ENCODE measurements at regions not wholly inside any gene's neighbourhood (a gene's known extent, or its start where the extent isn't known, plus 50 kb on each side); places are given as distances from the start of the nearest gene placed in this dataset.

DNA sequence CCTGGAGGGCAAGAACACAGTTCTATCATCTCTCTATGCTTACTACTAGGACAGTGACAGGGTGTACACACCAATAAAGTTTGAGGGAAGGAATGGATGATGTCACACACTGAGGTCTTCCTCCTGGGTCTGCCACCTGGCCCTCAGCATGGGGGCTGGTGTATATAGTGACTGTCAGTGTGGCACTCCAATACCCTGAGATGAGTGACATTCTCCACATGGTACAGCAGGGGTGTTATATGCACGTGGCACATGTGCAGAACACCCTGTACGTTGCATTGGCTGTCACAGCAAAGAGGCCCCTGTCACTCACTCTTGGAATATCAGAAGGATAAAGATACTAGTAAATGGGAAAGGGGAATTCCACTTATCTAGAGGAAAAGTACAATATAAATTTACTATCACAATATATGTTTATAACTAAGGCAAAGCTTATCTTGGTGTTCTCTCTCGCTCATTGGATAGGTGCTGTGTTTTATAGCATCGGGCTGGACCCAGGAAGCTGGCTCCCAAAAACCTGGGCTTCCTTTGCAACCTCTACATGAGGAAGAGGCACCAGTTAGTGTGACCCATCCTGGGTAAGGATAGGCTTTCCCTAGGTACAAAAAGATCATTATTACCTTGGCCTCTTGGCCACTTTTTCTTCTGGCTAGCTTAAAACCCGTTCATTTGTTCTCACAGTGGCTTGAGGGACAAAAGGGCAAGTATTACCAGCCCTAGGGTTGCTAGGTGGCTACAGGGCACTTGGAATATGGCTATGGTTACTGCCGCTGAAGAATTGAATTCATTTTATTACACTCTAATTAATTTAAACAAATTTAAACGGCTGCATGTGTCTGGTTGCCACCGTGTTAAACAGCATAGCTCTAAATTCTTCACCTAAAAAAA is 54.8 kb upstream of the HES1 start:
- TF ChIP-seq, protein P1, sequence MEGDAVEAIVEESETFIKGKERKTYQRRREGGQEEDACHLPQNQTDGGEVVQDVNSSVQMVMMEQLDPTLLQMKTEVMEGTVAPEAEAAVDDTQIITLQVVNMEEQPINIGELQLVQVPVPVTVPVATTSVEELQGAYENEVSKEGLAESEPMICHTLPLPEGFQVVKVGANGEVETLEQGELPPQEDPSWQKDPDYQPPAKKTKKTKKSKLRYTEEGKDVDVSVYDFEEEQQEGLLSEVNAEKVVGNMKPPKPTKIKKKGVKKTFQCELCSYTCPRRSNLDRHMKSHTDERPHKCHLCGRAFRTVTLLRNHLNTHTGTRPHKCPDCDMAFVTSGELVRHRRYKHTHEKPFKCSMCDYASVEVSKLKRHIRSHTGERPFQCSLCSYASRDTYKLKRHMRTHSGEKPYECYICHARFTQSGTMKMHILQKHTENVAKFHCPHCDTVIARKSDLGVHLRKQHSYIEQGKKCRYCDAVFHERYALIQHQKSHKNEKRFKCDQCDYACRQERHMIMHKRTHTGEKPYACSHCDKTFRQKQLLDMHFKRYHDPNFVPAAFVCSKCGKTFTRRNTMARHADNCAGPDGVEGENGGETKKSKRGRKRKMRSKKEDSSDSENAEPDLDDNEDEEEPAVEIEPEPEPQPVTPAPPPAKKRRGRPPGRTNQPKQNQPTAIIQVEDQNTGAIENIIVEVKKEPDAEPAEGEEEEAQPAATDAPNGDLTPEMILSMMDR (IDR thresholded peaks at IDR 0.05): no peak
- no peak for TF ChIP-seq POLR2A (IDR thresholded peaks at IDR 0.05)
- intact Hi-C loops (cut with DNase I): no loop called here
- 75 to 81% methylated on average over 7 to 8 of the region's 8 CpGs for WGBS, 2 donors
- H3K27me3 ChIP-seq: peaks cover 0 to 10% (median 0%) of the 10 kb centered on the region in 4 donors
- no peak overlapping the region for H3K4me3 ChIP-seq
- no peaks in the 10 kb centered on the region for H3K36me3 ChIP-seq
- no peak for DNase-seq
- H3K4me1 ChIP-seq: peaks cover 0 to 22% (median 0%) of the 10 kb centered on the region in 3 donors
- no peaks in the 10 kb centered on the region for H3K9me3 ChIP-seq
- H3K27ac ChIP-seq: no peak overlapping the region

DNA sequence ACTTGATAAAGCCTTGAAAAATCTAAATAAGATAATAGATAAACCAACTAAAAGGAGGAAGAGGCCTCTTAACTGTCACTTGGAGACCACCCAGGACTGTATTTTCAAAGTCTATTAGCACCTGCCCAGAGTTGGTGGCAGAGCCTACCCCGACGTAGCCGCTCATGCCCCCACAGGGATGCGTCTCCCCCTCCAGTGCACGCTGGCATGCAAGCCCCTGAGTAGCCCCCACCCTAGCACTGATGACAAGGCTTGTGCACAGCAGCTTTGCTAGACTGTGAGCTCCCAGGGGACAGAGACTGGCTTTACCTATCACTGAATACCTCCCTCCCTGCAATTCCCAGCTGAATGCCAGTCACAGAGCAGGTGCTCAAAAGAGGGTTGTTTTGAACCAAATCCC is 54.1 kb upstream of the HES1 start:
- WGBS, 2 donors: 88% methylated on average over 3 to 5 of the region's 5 CpGs
- no peaks in the 10 kb centered on the region for H3K36me3 ChIP-seq
- no peak overlapping the region for H3K4me3 ChIP-seq
- TF ChIP-seq POLR2A (IDR thresholded peaks at IDR 0.05): no peak
- TF ChIP-seq, protein P1 (IDR thresholded peaks at IDR 0.05): no peak
- H3K27me3 ChIP-seq: peaks cover 0 to 10% (median 0%) of the 10 kb centered on the region in 4 donors
- intact Hi-C loops (cut with DNase I): no loop called here
- no peak overlapping the region for H3K27ac ChIP-seq
- no peaks in the 10 kb centered on the region for H3K9me3 ChIP-seq
- DNase-seq: no peak
- H3K4me1 ChIP-seq: peaks cover 0 to 24% (median 0%) of the 10 kb centered on the region in 3 donors

DNA sequence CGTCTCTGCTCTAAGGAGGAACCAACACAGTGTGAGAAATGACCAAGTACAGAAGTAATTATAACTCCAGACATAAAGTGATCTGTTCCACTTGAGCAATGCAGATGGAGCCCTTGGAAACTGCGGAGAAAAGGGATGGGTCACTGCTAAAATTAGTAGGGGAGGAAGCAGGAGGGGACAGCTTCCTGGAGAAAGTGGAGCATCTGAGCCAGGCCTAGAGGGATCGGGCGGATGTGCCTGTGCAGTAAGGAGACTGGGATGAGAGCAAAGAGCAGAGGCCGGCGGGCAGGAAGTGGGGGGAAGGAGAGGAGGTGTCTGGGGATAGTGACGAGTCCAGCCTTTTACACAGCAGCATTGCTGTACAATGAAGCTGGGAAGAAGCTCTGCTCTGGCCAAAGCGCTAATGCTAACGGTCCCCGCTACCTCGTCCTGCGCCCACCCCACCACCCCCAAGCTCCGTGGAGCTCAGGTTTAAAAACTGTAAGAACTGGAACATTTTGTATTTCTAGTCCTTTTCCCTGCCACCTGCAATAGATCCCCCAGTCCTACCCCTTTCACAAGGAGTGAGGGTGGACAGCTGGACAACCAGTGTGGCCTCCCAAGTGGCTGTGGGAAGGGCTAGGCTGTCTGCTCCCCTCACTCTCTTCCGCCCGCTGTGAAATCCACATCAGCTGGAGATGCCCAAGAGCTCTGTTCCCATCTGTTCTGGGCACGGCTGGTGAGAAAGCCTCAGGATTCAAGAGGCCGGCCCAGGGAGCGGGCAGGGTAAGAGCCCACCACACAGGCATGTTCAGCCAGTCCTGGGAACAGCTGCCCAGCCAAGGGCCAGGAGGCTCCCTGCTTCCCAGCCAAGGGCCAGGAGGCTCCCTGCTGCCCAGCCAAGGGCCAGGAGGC is 53.0 kb upstream of the HES1 start:
- no peaks in the 10 kb centered on the region for H3K9me3 ChIP-seq
- no peak overlapping the region for H3K4me3 ChIP-seq
- peaks cover 0 to 10% (median 0%) of the 10 kb centered on the region in 4 donors for H3K27me3 ChIP-seq
- no peaks in the 10 kb centered on the region for H3K36me3 ChIP-seq
- WGBS, 2 donors: 71 to 75% methylated on average over 13 to 14 of the region's 18 CpGs
- intact Hi-C loops (cut with DNase I): no loop called here
- H3K4me1 ChIP-seq: peaks cover 0 to 33% (median 0%) of the 10 kb centered on the region in 3 donors
- DNase-seq: no peak
- no peak overlapping the region for H3K27ac ChIP-seq
- TF ChIP-seq, protein P1 (IDR thresholded peaks at IDR 0.05): no peak
- TF ChIP-seq POLR2A (IDR thresholded peaks at IDR 0.05): no peak

DNA sequence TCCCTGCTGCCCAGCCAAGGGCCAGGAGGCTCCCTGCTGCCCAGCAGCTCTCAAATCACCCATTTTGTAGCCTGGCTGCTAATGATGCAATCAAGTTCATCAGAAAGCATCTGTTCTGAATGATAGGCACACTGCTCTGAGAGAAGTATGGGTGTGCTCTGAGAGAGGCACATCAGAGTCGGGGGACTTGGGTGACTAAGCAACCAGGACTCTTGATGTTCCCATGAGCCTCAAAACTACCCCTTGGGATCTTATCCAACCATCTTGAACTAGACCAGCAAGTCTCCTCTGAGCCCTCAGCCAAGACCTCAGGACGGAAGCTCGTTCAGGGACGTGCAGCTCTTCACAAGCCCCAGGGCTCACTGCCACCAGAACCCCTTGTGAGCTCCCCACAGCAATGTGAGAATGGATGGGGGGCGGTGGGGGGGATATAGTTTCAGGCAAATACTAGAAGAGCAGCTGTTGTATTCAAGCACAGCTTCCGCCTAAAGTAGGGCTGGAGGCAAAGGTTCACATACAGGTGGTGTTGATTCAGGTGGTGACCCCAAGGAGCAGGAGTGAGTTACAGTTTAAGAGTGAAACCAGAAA is 52.2 kb upstream of the HES1 start:
- TF ChIP-seq POLR2A (IDR thresholded peaks at IDR 0.05): no peak
- TF ChIP-seq, protein P1 (IDR thresholded peaks at IDR 0.05): no peak
- Histone ChIP-seq H3K27me3 (peaks cover 0 to 10% (median 0%) of the 10 kb centered on the region in 4 donors), H3K27ac (no peak overlapping the region), H3K9me3 (no peaks in the 10 kb centered on the region), H3K4me3 (no peak overlapping the region), H3K4me1 (peaks cover under 1 to 35% (median 4%) of the 10 kb centered on the region in 3 donors), H3K36me3 (no peaks in the 10 kb centered on the region)
- DNase-seq: no peak
- 71 to 95% methylated on average over 2 to 3 of the region's 6 CpGs for WGBS, 2 donors
- intact Hi-C loops (cut with DNase I): no loop called here

Data from esophagus squamous epithelium (tissue), 5 donors.